Smooth muscle cell (in vitro differentiated cells): ENCODE measurements at regions not wholly inside any gene's neighbourhood (a gene's known extent, or its start where the extent isn't known, plus 50 kb on each side); places are given as distances from the start of the nearest gene placed in this dataset.

Source experiments
- DNase-seq: peaks from one replicate; lab custom pipeline; 2025; ENCODE audit not compliant: unreplicated experiment; lab: John Stamatoyannopoulos, UW
- H2AFZ ChIP-seq: fragments of 200-600 bp; sonication (generic); 2 replicates; pipeline ENCODE4 v1.6.0; 2016; ENCODE audit warnings: antibody characterized with exemption, low read depth, mild to moderate bottlenecking
- H3F3A ChIP-seq: fragments of 200-600 bp; sonication (generic); 2 replicates; pipeline ENCODE4 v1.6.0; 2017; ENCODE audit warnings: antibody characterized with exemption, low read depth
- H3K27ac ChIP-seq: fragments of 200-600 bp; sonication (generic); 2 replicates; pipeline ENCODE4 v1.5.1; 2016; ENCODE audit warnings: low read depth, mild to moderate bottlenecking
- H3K27me3 ChIP-seq: fragments of 200-600 bp; sonication (generic); 2 replicates; pipeline ENCODE4 v1.6.1; 2016; ENCODE audit warnings: low read depth, mild to moderate bottlenecking
- H3K36me3 ChIP-seq: fragments of 200-600 bp; sonication (generic); 2 replicates; pipeline ENCODE4 v1.5.1; 2016; ENCODE audit warnings: low read depth
- H3K4me1 ChIP-seq: fragments of 200-600 bp; sonication (generic); 2 replicates; pipeline ENCODE4 v1.5.1; 2016; ENCODE audit warnings: low read depth
- H3K4me2 ChIP-seq: fragments of 200-600 bp; sonication (generic); 2 replicates; pipeline ENCODE4 v1.6.0; 2016; ENCODE audit warnings: mild to moderate bottlenecking
- H3K4me3 ChIP-seq: fragments of 200-600 bp; sonication (generic); 2 replicates; pipeline ENCODE4 v1.5.1; 2016; ENCODE audit warnings: mild to moderate bottlenecking
- H3K79me2 ChIP-seq: fragments of 200-600 bp; sonication (generic); 2 replicates; pipeline ENCODE4 v1.6.0; 2016; ENCODE audit warnings: low read depth, mild to moderate bottlenecking
- H3K9ac ChIP-seq: fragments of 200-600 bp; sonication (generic); 2 replicates; pipeline ENCODE4 v1.6.0; 2016; ENCODE audit warnings: low read depth
- H3K9me3 ChIP-seq: fragments of 200-600 bp; sonication (generic); replicated peaks from 2 replicates; pipeline ENCODE4 v1.5.1; 2016; ENCODE audit warnings: low read depth
- H4K20me1 ChIP-seq: fragments of 200-600 bp; sonication (generic); 2 replicates; pipeline ENCODE4 v1.6.0; 2016; ENCODE audit warnings: low read depth
- WGBS: methylation state at CpG from one replicate; pipeline ENCODE4 v1.1.7; 2016; ENCODE audit warnings: low lambda C conversion rate; 5-methylcytosine and 5-hydroxymethylcytosine counted together
- TF ChIP-seq, protein P1 (sequence below): fragments of 200-600 bp; sonication (generic); IDR thresholded peaks from 2 replicates; pipeline ENCODE4 v1.5.1; 2017; ENCODE audit warnings: borderline replicate concordance, mild to moderate bottlenecking, antibody characterized with exemption; ENCODE audit not compliant: insufficient read depth, poor library complexity, severe bottlenecking

DNA sequence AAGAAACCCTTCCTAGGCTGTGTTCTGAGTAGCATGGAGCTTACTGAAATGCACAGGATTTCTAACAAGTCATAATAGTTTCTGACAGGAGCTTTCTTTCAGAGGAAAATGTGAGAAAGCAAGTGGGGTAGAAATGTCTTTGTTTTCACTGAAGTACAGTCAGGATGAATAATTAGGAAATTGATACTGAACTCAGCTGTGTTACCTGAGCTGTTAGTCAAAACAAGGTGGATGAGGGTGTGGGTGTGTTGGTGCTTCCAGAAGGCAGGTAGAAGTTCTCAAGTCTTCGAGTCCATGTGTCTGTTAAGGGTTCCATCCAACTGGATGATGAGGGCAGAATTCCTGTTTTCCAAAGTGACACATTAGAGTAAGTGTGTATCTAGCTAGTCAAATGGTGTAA is 122.4 kb downstream of the BASP1 start:
- H3K4me1 ChIP-seq: no peaks in the 10 kb centered on the region
- H3K4me3 ChIP-seq: no peak overlapping the region
- H3K27me3 ChIP-seq: no peaks in the 10 kb centered on the region
- H2AFZ ChIP-seq: no peak overlapping the region
- no peak overlapping the region for H3K27ac ChIP-seq
- no peaks in the 10 kb centered on the region for H3K9me3 ChIP-seq
- no peaks in the 10 kb centered on the region for H3K36me3 ChIP-seq
- no peak for DNase-seq
- H3F3A ChIP-seq: no peaks in the 10 kb centered on the region
- TF ChIP-seq, protein P1, sequence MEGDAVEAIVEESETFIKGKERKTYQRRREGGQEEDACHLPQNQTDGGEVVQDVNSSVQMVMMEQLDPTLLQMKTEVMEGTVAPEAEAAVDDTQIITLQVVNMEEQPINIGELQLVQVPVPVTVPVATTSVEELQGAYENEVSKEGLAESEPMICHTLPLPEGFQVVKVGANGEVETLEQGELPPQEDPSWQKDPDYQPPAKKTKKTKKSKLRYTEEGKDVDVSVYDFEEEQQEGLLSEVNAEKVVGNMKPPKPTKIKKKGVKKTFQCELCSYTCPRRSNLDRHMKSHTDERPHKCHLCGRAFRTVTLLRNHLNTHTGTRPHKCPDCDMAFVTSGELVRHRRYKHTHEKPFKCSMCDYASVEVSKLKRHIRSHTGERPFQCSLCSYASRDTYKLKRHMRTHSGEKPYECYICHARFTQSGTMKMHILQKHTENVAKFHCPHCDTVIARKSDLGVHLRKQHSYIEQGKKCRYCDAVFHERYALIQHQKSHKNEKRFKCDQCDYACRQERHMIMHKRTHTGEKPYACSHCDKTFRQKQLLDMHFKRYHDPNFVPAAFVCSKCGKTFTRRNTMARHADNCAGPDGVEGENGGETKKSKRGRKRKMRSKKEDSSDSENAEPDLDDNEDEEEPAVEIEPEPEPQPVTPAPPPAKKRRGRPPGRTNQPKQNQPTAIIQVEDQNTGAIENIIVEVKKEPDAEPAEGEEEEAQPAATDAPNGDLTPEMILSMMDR: no peak
- no peaks in the 10 kb centered on the region for H3K79me2 ChIP-seq
- H3K9ac ChIP-seq: no peak overlapping the region
- no peaks in the 10 kb centered on the region for H4K20me1 ChIP-seq
- H3K4me2 ChIP-seq: no peak overlapping the region
- WGBS: 95% methylated on average over 1 of the region's 1 CpG

DNA sequence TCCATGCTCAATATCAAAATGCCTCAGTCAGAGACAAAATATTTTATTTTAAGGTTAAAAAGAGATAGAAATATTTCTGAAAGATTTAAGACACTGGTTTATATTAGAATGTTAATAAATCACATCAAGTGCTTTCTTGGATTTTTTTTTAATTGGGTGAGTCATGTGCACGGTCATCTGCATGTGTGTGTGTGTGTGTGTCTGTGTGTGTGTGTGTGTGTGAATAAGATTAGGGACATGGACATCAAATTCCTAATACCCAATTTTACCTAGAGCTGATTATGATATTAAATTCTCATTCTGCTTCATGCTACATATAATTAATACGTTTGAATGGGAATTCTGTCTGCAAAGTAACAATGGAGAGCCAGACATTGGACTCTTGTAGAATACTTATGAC is 122.9 kb downstream of the BASP1 start:
- H3K4me1 ChIP-seq: no peaks in the 10 kb centered on the region
- no peaks in the 10 kb centered on the region for H3K27me3 ChIP-seq
- TF ChIP-seq, protein P1: no peak
- H3K4me3 ChIP-seq: no peak overlapping the region
- no peak overlapping the region for H3K9ac ChIP-seq
- no peak overlapping the region for H3K4me2 ChIP-seq
- no peak overlapping the region for H3K27ac ChIP-seq
- no peaks in the 10 kb centered on the region for H3K36me3 ChIP-seq
- H3K79me2 ChIP-seq: no peaks in the 10 kb centered on the region
- no peak overlapping the region for H2AFZ ChIP-seq
- H3F3A ChIP-seq: no peaks in the 10 kb centered on the region
- H4K20me1 ChIP-seq: no peaks in the 10 kb centered on the region
- no peak for DNase-seq
- no peaks in the 10 kb centered on the region for H3K9me3 ChIP-seq
- WGBS: 74% methylated on average over 2 of the region's 2 CpGs

DNA sequence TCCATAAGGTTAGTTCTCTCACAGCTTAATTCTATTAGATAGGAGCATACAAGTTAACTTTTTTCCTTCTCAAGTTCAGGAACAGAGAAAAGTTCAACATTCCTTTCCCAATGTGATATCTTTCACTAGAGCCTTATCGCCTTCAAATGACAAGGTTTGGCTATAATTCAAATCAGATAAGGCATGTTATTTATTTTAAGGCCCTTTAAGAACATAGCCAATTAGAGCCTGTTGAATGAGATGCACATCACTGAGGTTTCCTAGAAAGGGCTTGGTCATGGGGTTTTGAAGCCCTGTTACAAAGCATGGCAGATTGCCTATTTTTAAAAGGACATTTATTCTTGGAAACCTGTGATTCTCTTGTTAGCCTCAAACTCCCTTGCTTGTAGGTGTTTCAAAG is 123.4 kb downstream of the BASP1 start:
- Histone ChIP-seq H3F3A (no peaks in the 10 kb centered on the region), H3K79me2 (no peaks in the 10 kb centered on the region), H3K9me3 (no peaks in the 10 kb centered on the region), H3K9ac (no peak overlapping the region), H3K4me3 (no peak overlapping the region), H2AFZ (no peak overlapping the region), H3K4me1 (no peaks in the 10 kb centered on the region), H3K36me3 (no peaks in the 10 kb centered on the region), H3K4me2 (no peak overlapping the region), H4K20me1 (no peaks in the 10 kb centered on the region), H3K27me3 (no peaks in the 10 kb centered on the region), H3K27ac (no peak overlapping the region)
- 67% methylated on average over 1 of the region's 1 CpG for WGBS
- TF ChIP-seq, protein P1: no peak
- no peak for DNase-seq

DNA sequence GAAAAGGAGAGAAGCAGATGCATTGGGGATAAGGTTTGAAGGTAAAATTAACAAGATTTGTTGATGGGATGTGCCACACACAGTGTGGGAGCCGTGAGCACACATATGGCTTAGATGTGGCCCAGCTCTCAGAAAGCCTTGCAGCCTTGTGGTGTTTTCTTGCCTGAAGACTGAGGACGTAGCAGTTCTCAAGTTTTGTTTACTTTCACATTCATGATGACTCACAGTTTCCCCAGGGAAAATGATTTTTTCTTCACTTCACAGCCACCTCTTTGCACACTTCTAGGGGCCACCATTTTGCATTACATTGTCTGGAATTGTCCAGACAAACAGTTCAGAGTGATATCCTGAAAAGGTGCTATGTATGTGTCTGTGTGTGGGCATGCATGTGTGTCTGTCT is 126.2 kb downstream of the BASP1 start:
- Histone ChIP-seq H3K4me1 (no peaks in the 10 kb centered on the region), H3K4me2 (peak overlapping the region; percentile 68), H3F3A (no peaks in the 10 kb centered on the region), H3K79me2 (no peaks in the 10 kb centered on the region), H3K27ac (peak overlapping the region; percentile 68), H3K27me3 (no peaks in the 10 kb centered on the region), H3K4me3 (no peak overlapping the region), H3K9me3 (no peaks in the 10 kb centered on the region), H4K20me1 (no peaks in the 10 kb centered on the region), H2AFZ (peak overlapping the region; percentile 55), H3K36me3 (no peaks in the 10 kb centered on the region), H3K9ac (no peak overlapping the region)
- TF ChIP-seq, protein P1: no peak
- 3% methylated on average over 2 of the region's 2 CpGs for WGBS
- DNase-seq: no peak
